ENCODE measurements at regions not wholly inside any gene's neighbourhood (a gene's known extent, or its start where the extent isn't known, plus 50 kb on each side); places are given as distances from the start of the nearest gene placed in this dataset.

GRCh38 chr5:110159202-110159601, 469.5 kb downstream of the MAN2A1 start:
- no peak for DNase-seq

GRCh38 chr5:110161162-110161561, 471.4 kb downstream of the MAN2A1 start:
- no peak for DNase-seq

GRCh38 chr5:110165366-110165765, 475.6 kb downstream of the MAN2A1 start:
- no peak for DNase-seq

- no peak for DNase-seq
Observed at GRCh38 chr5:110167384-110167783, 477.7 kb downstream of the MAN2A1 start.

- DNase-seq, result no peak
Observed at GRCh38 chr5:110169461-110169860, 479.7 kb downstream of the MAN2A1 start.

GRCh38 chr5:110177729-110178128, 488.0 kb downstream of the MAN2A1 start:
- DNase-seq, result no peak

GRCh38 chr5:110179321-110179720, 489.6 kb downstream of the MAN2A1 start:
- no peak for DNase-seq

GRCh38 chr5:110194191-110194590, 504.5 kb downstream of the MAN2A1 start:
- no peak for DNase-seq

- DNase-seq, result no peak
Observed at GRCh38 chr5:110195288-110195687, 505.6 kb downstream of the MAN2A1 start.

- DNase-seq, result no peak
Observed at GRCh38 chr5:110201791-110202190, 512.1 kb downstream of the MAN2A1 start.

GRCh38 chr5:110203661-110204060, 513.9 kb downstream of the MAN2A1 start:
- no peak for DNase-seq

- no peak for DNase-seq
Observed at GRCh38 chr5:110209401-110209800, 517.1 kb downstream of the TMEM232 start.

GRCh38 chr5:110218981-110219380, 507.5 kb downstream of the TMEM232 start:
- no peak for DNase-seq

- DNase-seq, result no peak
Observed at GRCh38 chr5:110219769-110220168, 506.7 kb downstream of the TMEM232 start.

GRCh38 chr5:110221036-110221435, 505.4 kb downstream of the TMEM232 start:
- DNase-seq, result no peak

- DNase-seq, result no peak
Observed at GRCh38 chr5:110224050-110224449, 502.4 kb downstream of the TMEM232 start.

- DNase-seq, result no peak
Observed at GRCh38 chr5:110225949-110226348, 500.5 kb downstream of the TMEM232 start.

- no peak for DNase-seq
Observed at GRCh38 chr5:110239786-110240185, 486.7 kb downstream of the TMEM232 start.

- no peak for DNase-seq
Observed at GRCh38 chr5:110242950-110243349, 483.5 kb downstream of the TMEM232 start.

- no peak for DNase-seq
Observed at GRCh38 chr5:110248921-110249320, 477.6 kb downstream of the TMEM232 start.

- no peak for DNase-seq
Observed at GRCh38 chr5:110250355-110250754, 476.1 kb downstream of the TMEM232 start.

GRCh38 chr5:110250755-110251154, 475.7 kb downstream of the TMEM232 start:
- DNase-seq, result no peak

- no peak for DNase-seq
Observed at GRCh38 chr5:110251366-110251765, 475.1 kb downstream of the TMEM232 start.

- no peak for DNase-seq
Observed at GRCh38 chr5:110255194-110255593, 471.3 kb downstream of the TMEM232 start.

- no peak for DNase-seq
Observed at GRCh38 chr5:110256298-110256697, 470.2 kb downstream of the TMEM232 start.

- no peak for DNase-seq
Observed at GRCh38 chr5:110257971-110258370, 468.5 kb downstream of the TMEM232 start.
